NCI-H446 treated with DMSO at 0.1 percent for 48 hours (cell line): ENCODE measurements at regions not wholly inside any gene's neighbourhood (a gene's known extent, or its start where the extent isn't known, plus 50 kb on each side); places are given as distances from the start of the nearest gene placed in this dataset.
"Not testable (repeated sequence)": the region's sequence is repeated elsewhere in the genome, so short reads cannot be mapped to it uniquely, and the experiment has no call there.

Experiments
- DNase-seq: peaks from one replicate; lab custom pipeline; 2025; lab: John Stamatoyannopoulos, UW

DNA sequence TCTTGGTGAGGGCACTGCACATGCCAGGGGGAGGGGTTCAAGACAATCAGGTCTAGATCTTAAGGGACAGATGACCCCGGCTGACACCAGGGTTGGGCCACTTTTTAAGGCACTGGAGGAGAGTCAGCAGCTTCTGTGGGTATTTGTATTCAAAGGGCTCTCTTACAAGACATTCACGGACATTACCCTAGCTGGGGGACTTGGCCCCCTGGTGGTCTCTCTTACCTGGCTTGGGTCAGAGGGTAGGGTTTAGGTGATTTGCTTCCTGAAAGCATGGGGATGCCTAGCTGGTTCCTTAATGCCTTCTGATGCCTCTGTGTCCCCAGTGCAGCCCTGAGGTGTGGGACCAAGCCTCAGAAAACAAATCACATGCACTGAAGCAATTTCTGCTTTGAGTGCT is 354.7 kb downstream of the CDC5L start:
- DNase-seq = no peak

DNA sequence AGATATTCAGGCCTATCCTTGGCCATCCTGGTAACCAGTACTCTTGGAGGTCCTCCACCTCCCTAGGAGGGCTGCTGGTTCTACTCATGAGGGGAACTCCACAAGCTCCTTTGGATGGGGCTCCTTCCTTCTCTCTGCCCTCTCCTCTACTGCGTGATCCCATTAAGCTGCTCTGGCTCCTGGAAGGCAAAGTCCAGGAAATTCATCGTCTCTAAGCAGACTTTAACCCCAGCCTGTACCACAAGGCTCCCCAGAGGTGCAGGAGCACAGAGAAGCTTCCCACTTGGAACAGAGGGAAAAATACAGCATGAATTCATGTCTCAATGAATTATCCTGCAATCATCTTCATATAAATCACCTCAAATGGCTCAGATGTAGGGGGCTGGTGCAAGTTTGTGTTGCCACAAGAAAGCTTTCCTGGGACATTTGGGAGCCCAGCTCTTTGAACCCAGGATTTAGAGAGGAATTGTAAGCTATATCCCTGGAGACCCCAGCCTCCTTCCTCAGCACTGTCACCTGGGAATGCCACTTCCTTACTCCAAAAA is 355.4 kb downstream of the CDC5L start:
- DNase-seq = no peak

DNA sequence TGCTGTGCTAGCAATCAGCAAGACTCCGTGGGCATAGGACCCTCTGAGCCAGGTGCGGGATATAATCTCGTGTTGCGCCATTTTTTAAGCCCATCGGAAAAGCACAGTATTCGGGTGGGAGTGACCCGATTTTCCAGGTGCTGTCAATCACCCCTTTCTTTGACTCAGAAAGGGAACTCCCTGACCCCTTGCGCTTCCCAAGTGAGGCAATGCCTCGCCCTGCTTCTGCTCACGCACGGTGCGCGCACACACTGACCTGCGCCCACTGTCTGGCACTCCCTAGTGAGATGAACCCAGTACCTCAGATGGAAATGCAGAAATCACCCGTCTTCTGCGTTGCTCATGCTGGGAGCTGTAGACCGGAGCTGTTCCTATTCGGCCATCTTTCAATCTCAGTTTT is 372.6 kb downstream of the CDC5L start:
- not testable (repeated sequence) for DNase-seq

GRCh38 chr6:44761046-44761445 is 373.5 kb downstream of the CDC5L start:
- DNase-seq = no peak

GRCh38 chr6:44762496-44762895 is 375.0 kb downstream of the CDC5L start:
- DNase-seq = no peak

- no peak for DNase-seq
These were observed 384.3 kb downstream of the CDC5L start for GRCh38 chr6:44771647-44772415.

DNA sequence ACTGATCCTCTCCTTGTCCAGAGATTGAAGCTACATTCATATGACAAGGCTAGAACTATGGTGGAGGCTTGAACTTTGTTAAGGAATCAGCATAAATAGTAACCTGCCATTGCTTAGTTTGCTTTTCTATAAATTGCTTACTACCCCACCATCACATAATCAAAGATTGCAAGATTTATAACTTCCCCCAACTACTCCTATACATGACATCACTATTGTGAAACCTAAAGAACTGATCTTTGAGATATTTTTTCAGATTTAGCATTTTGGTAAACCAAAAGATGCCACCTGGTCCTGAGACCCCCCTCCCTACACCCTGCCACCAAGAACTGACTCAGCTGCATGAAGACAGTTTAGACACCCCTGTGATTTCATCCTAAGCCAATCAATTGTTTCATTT is 385.3 kb downstream of the CDC5L start:
- no peak for DNase-seq

DNA sequence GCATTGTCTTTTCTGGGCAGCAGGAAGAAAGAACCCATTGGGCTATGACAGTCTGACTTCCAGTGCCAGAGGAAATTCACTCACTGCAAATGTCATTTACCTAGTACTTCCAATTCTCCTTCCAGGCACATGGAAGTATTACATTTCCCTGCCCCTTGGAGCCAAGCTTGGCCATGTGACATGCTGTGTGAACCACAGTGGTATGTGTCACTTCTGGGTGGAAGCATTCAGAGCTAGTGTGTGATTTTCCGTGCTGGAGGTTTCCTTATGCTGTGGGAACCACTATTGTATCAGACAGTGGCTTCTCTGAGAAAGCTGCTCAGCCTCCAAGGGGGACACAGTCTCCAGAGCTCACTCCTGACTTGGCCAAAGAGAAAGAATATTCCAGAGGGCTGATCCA is 387.6 kb downstream of the CDC5L start:
- no peak for DNase-seq

DNA sequence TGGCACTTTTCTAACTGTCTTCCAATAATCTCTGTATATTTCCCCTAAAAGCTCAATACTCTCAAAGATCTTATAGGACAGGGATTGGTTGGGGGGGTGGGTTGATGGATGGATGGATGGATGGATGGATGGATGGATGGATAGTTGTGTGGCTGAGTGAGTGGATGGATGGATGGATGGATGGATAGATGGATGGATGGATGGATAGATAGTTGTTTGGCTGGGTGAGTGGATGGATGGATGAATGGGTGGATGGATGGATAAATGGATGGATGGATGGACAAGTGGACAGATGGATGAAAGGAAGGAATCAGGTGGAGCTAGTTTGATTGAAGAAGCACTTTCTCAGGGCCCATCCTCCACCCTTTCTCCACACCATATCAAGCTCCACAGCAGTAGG is 388.8 kb downstream of the CDC5L start:
- DNase-seq = no peak

- no peak for DNase-seq
These were observed 391.0 kb downstream of the CDC5L start for GRCh38 chr6:44778513-44778912.
